OCI-LY7 (cell line): ENCODE measurements at regions not wholly inside any gene's neighbourhood (a gene's known extent, or its start where the extent isn't known, plus 50 kb on each side); places are given as distances from the start of the nearest gene placed in this dataset.

Experiments
- BruUV-seq: library from RNA; stranded (reverse); fragments of 400-500 nt; replicated peaks from 2 replicates; lab custom pipeline; 2021; lab: Mats Ljungman, UMichigan
- CTCF ChIA-PET: fragments of 300-600 bp; sonication (Branson Sonifier 250); formaldehyde crosslinking; loops from one replicate; lab custom pipeline; 2022; ENCODE audit warnings: antibody characterized with exemption; ENCODE audit not compliant: unreplicated experiment; lab: Charles Lee
- POLR2A ChIA-PET: fragments of 300-600 bp; sonication (Branson Sonifier 250); formaldehyde crosslinking; loops from one replicate; lab custom pipeline; 2022; ENCODE audit warnings: antibody characterized with exemption; lab: Charles Lee
- DNase-seq: peaks from one replicate; pipeline ENCODE4 v3.0.0-alpha.2; 2015; ENCODE audit warnings: low spot score
- H2AFZ ChIP-seq: fragments of 200-600 bp; sonication (generic), shearing (Covaris generic); 2 replicates; pipeline ENCODE4 v1.6.1; 2014; ENCODE audit warnings: mild to moderate bottlenecking, antibody characterized with exemption, low read length, moderate library complexity
- H3K27ac ChIP-seq: fragments of 200-600 bp; sonication (generic); 2 replicates; pipeline ENCODE4 v1.5.1; 2014; ENCODE audit warnings: mixed run types, low read depth, mild to moderate bottlenecking, moderate library complexity, low read length, inconsistent platforms; ENCODE audit not compliant: poor library complexity, severe bottlenecking
- H3K36me3 ChIP-seq: fragments of 200-600 bp; sonication (generic); 2 replicates; pipeline ENCODE4 v1.6.1; 2014; ENCODE audit warnings: mild to moderate bottlenecking, antibody characterized with exemption, low read length, moderate library complexity, mixed read lengths; ENCODE audit not compliant: insufficient read depth
- H3K4me1 ChIP-seq: fragments of 200-600 bp; sonication (generic); 2 replicates; pipeline ENCODE4 v1.5.1; 2014; ENCODE audit warnings: mild to moderate bottlenecking, low read length; ENCODE audit not compliant: insufficient read depth, poor library complexity, severe bottlenecking
- H3K4me2 ChIP-seq: fragments of 200-600 bp; sonication (generic); 2 replicates; pipeline ENCODE4 v1.6.1; 2014; ENCODE audit warnings: mild to moderate bottlenecking, low read length
- H3K4me3 ChIP-seq: fragments of 200-600 bp; sonication (generic); 2 replicates; pipeline ENCODE4 v1.5.1; 2014; ENCODE audit warnings: mild to moderate bottlenecking, low read depth, low read length; ENCODE audit not compliant: poor library complexity, severe bottlenecking
- H3K79me2 ChIP-seq: fragments of 200-600 bp; sonication (generic); 2 replicates; pipeline ENCODE4 v1.6.1; 2016; ENCODE audit warnings: low read depth, mild to moderate bottlenecking, low read length, moderate library complexity, mixed read lengths; ENCODE audit not compliant: insufficient read depth
- H3K9me2 ChIP-seq: fragments of 200-600 bp; sonication (generic); 2 replicates; pipeline ENCODE4 v1.6.1; 2016; ENCODE audit warnings: mild to moderate bottlenecking, low read length, mixed read lengths; ENCODE audit not compliant: insufficient read depth
- H3K9me3 ChIP-seq: fragments of 200-600 bp; sonication (generic); 2 replicates; pipeline ENCODE4 v1.6.1; 2014; ENCODE audit warnings: mild to moderate bottlenecking, mixed run types, low read length, mixed read lengths
- H4K20me1 ChIP-seq: fragments of 200-600 bp; sonication (generic); 2 replicates; pipeline ENCODE4 v1.6.1; 2014; ENCODE audit warnings: mild to moderate bottlenecking, antibody characterized with exemption, low read length, moderate library complexity, mixed read lengths; ENCODE audit not compliant: insufficient read depth
- CTCF ChIP-seq: fragments of 200-600 bp; sonication (generic); conservative IDR thresholded peaks from 2 replicates; pipeline ENCODE4 v1.5.1; 2014; ENCODE audit warnings: mild to moderate bottlenecking, antibody characterized with exemption, low read length, moderate library complexity, mixed read lengths
- EZH2phosphoT487 ChIP-seq: fragments of 200-600 bp; sonication (generic); IDR thresholded peaks from 2 replicates; pipeline ENCODE4 v1.6.1; 2018; ENCODE audit warnings: low read depth, borderline replicate concordance, mild to moderate bottlenecking, mixed run types, antibody characterized with exemption, low read length, moderate library complexity, mixed read lengths
- intact Hi-C: fragments of 100-400 bp; cut with micrococcal nuclease; formaldehyde crosslinking; loops from one replicate; pipeline ENCODE4 v1.10.0; 2022; ENCODE audit not compliant: unreplicated experiment

- no peaks in the 10 kb centered on the region for H3K79me2 ChIP-seq
- DNase-seq, result no peak
- ChIA-PET POLR2A (no interaction called here), CTCF (no interaction called here)
- intact Hi-C loops, result no loop called here
- H3K4me1 ChIP-seq, result no peaks in the 10 kb centered on the region
- no peaks in the 10 kb centered on the region for H4K20me1 ChIP-seq
- no peak overlapping the region for H3K4me2 ChIP-seq
- no peak overlapping the region for H3K4me3 ChIP-seq
- H2AFZ ChIP-seq, result no peak overlapping the region
- no peak overlapping the region for H3K27ac ChIP-seq
- no peaks in the 10 kb centered on the region for H3K9me3 ChIP-seq
- no peaks in the 10 kb centered on the region for H3K9me2 ChIP-seq
- no TSS peak for BruUV-seq
- H3K36me3 ChIP-seq, result no peaks in the 10 kb centered on the region
- TF ChIP-seq CTCF, result no peak
- no peak for TF ChIP-seq EZH2phosphoT487
These were observed 407.3 kb downstream of the NXPE2 start for GRCh38 chr11:115085461-115086210.

- POLR2A ChIA-PET, result no interaction called here
- Histone ChIP-seq H3K4me3 (no peak overlapping the region), H3K4me1 (no peaks in the 10 kb centered on the region), H3K9me3 (no peaks in the 10 kb centered on the region), H2AFZ (no peak overlapping the region), H3K79me2 (no peaks in the 10 kb centered on the region), H3K27ac (no peak overlapping the region), H3K4me2 (no peak overlapping the region), H3K9me2 (no peaks in the 10 kb centered on the region), H3K36me3 (no peaks in the 10 kb centered on the region), H4K20me1 (no peaks in the 10 kb centered on the region)
- TF ChIP-seq EZH2phosphoT487 (no peak), CTCF (no peak)
- no TSS peak for BruUV-seq
- CTCF ChIA-PET, result no interaction called here
- no peak for DNase-seq
- intact Hi-C loops, result no loop called here
These were observed 409.5 kb downstream of the NXPE2 start for GRCh38 chr11:115087791-115088190.

GRCh38 chr11:115092516-115092915, 411.7 kb downstream of the CADM1 start:
- DNase-seq, result no peak
- Histone ChIP-seq H3K9me3 (no peaks in the 10 kb centered on the region), H3K4me3 (no peak overlapping the region), H3K27ac (no peak overlapping the region), H3K36me3 (no peaks in the 10 kb centered on the region), H3K9me2 (no peaks in the 10 kb centered on the region), H3K4me1 (no peaks in the 10 kb centered on the region), H4K20me1 (no peaks in the 10 kb centered on the region), H2AFZ (no peak overlapping the region), H3K4me2 (no peak overlapping the region), H3K79me2 (no peaks in the 10 kb centered on the region)
- BruUV-seq, result no TSS peak
- intact Hi-C loops, result no loop called here
- ChIA-PET CTCF (no interaction called here), POLR2A (no interaction called here)
- TF ChIP-seq CTCF (no peak), EZH2phosphoT487 (no peak)
